HepG2 (cell line): ENCODE measurements at regions not wholly inside any gene's neighbourhood (a gene's known extent, or its start where the extent isn't known, plus 50 kb on each side); places are given as distances from the start of the nearest gene placed in this dataset.

Experiments
- ATAC-seq: fragments of 200-7000 bp; cut with Tn5 transposase; 3 replicates; pipeline ENCODE4 v1.9.1; 2020; ENCODE audit warnings: mild to moderate bottlenecking, moderate library complexity
- BruUV-seq: library from RNA; stranded (reverse); fragments of 400-500 nt; replicated peaks from 2 replicates; lab custom pipeline; 2021; lab: Mats Ljungman, UMichigan
- CTCF ChIA-PET: fragments of 300-600 bp; formaldehyde crosslinking; extraction: SDS; loops from one replicate; lab custom pipeline; 2021; ENCODE audit warnings: low total read pairs, inconsistent platforms, low intra/inter-chr PET ratio; lab: Yijun Ruan, JAX
- POLR2A ChIA-PET: fragments of 350-600 bp; sonication (Branson Sonifier 250); formaldehyde crosslinking; loops from one replicate; lab custom pipeline; 2020; ENCODE audit warnings: antibody characterized with exemption, inconsistent platforms; lab: Yijun Ruan, JAX
- DNase-seq: peaks from one replicate; pipeline ENCODE4 v3.0.0-alpha.2; 2015; ENCODE audit warnings: low spot score
- FAIRE-seq: peaks from 3 replicates; lab custom pipeline; 2011; peaks lifted over from hg19 to GRCh38; lab: Jason Lieb, UNC
- H2AFZ ChIP-seq: one replicate; pipeline ENCODE4 v1.6.1; 2011; ENCODE audit warnings: low read length, inconsistent platforms
- H3K27ac ChIP-seq: fragments of 300-600 bp; 3 replicates; pipeline ENCODE4 v1.8.0; 2011; ENCODE audit warnings: mixed run types, mild to moderate bottlenecking, mixed read lengths, low read length, inconsistent platforms; ENCODE audit not compliant: insufficient read depth; ENCODE audit errors: extremely low read length
- H3K27me3 ChIP-seq, 2 experiments: fragments of 200-600 bp in 1 of 2; 2 replicates in 1 of 2; 3 replicates in 1 of 2; pipeline versions ENCODE4 v1.6.0 to v1.8.0; 2011; ENCODE audit warnings: low read length in 2 of 2, mild to moderate bottlenecking in 2 of 2, moderate library complexity in 2 of 2, inconsistent platforms in 1 of 2; ENCODE audit not compliant: insufficient read depth in 2 of 2, control insufficient read depth in 1 of 2
- H3K36me3 ChIP-seq, 2 experiments: fragments of 200-600 bp in 1 of 2; replicated peaks in 1 of 2; 2 replicates in 1 of 2; 3 replicates in 1 of 2; pipeline versions ENCODE4 v1.5.1 to v1.8.0; 2011; ENCODE audit warnings: low read length in 2 of 2, inconsistent platforms in 1 of 2; ENCODE audit not compliant: insufficient read depth in 2 of 2, control insufficient read depth in 1 of 2
- H3K4me1 ChIP-seq: 2 replicates; pipeline ENCODE4 v1.5.1; 2012; ENCODE audit warnings: low read length, inconsistent platforms; ENCODE audit not compliant: insufficient read depth
- H3K4me2 ChIP-seq: 2 replicates; pipeline ENCODE4 v1.6.0; 2011; ENCODE audit warnings: low read depth, low read length, inconsistent platforms
- H3K4me3 ChIP-seq, 3 experiments: fragments of 200-600 bp in 1 of 3; sonication (generic), shearing (Covaris generic) in 1 of 3; replicated peaks in 1 of 3; 2 replicates each; pipeline ENCODE4 v1.5.1; 2011 to 2016; ENCODE audit warnings: low read length in 3 of 3, inconsistent platforms in 2 of 3, low read depth in 2 of 3, mild to moderate bottlenecking in 2 of 3, control low read depth in 1 of 3, mixed read lengths in 1 of 3; ENCODE audit not compliant: insufficient read depth in 1 of 3
- H3K79me2 ChIP-seq: one replicate; pipeline ENCODE4 v1.6.1; 2011; ENCODE audit warnings: low read length, inconsistent platforms; ENCODE audit not compliant: insufficient read depth
- H3K9ac ChIP-seq: 2 replicates; pipeline ENCODE4 v1.6.0; 2011; ENCODE audit warnings: mild to moderate bottlenecking, low read depth, low read length, inconsistent platforms; ENCODE audit not compliant: insufficient read depth
- H3K9me3 ChIP-seq: 2 replicates; pipeline ENCODE4 v1.5.1; 2012; ENCODE audit warnings: mild to moderate bottlenecking, low read length
- H4K20me1 ChIP-seq: 2 replicates; pipeline ENCODE4 v1.6.0; 2011; ENCODE audit warnings: inconsistent platforms, mild to moderate bottlenecking, low read length, moderate library complexity; ENCODE audit not compliant: insufficient read depth
- GPBP1L1 ChIP-seq: sonication (generic); formaldehyde crosslinking; IDR thresholded peaks from 2 replicates; pipeline ENCODE4 v1.5.0; 2020; ENCODE audit warnings: mild to moderate bottlenecking, missing genetic modification reagents
- GZF1 ChIP-seq: sonication (generic); formaldehyde crosslinking; IDR thresholded peaks from 2 replicates; pipeline ENCODE4 v1.5.1; 2020; ENCODE audit warnings: mild to moderate bottlenecking, missing genetic modification reagents
- KLF6 ChIP-seq: IDR thresholded peaks from 2 replicates; pipeline ENCODE4 v1.8.0; 2016; ENCODE audit warnings: missing biosample characterization, missing genetic modification reagents
- PHB2 ChIP-seq: fragments of 450-650 bp; IDR thresholded peaks from 2 replicates; pipeline ENCODE4 v1.6.1; 2018; ENCODE audit not compliant: partially characterized antibody
- RBAK ChIP-seq: sonication (generic); formaldehyde crosslinking; IDR thresholded peaks from 2 replicates; pipeline ENCODE4 v1.5.1; 2020; ENCODE audit warnings: mild to moderate bottlenecking, missing genetic modification reagents
- REL ChIP-seq: sonication (generic); formaldehyde crosslinking; conservative IDR thresholded peaks from 2 replicates; pipeline ENCODE4 v1.8.0; 2022; ENCODE audit warnings: mild to moderate bottlenecking, missing genetic modification reagents, moderate library complexity
- SIN3A ChIP-seq: IDR thresholded peaks from 2 replicates; pipeline ENCODE4 v1.6.1; 2011; ENCODE audit warnings: low read depth, mild to moderate bottlenecking, control low read depth, low read length, borderline replicate concordance
- TSC22D2 ChIP-seq: sonication (generic); formaldehyde crosslinking; IDR thresholded peaks from 2 replicates; pipeline ENCODE4 v1.5.1; 2020; ENCODE audit warnings: missing genetic modification reagents, mild to moderate bottlenecking, borderline replicate concordance
- ZNF441 ChIP-seq: sonication (generic); formaldehyde crosslinking; IDR thresholded peaks from 2 replicates; pipeline ENCODE4 v1.7.0; 2021; ENCODE audit warnings: missing genetic modification reagents, borderline replicate concordance
- ZNF558 ChIP-seq: sonication (generic); formaldehyde crosslinking; IDR thresholded peaks from 2 replicates; pipeline ENCODE4 v1.9.0; 2022; ENCODE audit warnings: mild to moderate bottlenecking, missing genetic modification reagents, borderline replicate concordance
- ZNF639 ChIP-seq: conservative IDR thresholded peaks from 2 replicates; pipeline ENCODE4 v1.6.1; 2018; ENCODE audit warnings: missing genetic modification reagents
- ZNF777 ChIP-seq: sonication (generic); formaldehyde crosslinking; IDR thresholded peaks from 2 replicates; pipeline ENCODE4 v1.4.0; 2020; ENCODE audit warnings: missing genetic modification reagents
- ZNF879 ChIP-seq: sonication (generic); formaldehyde crosslinking; IDR thresholded peaks from 2 replicates; pipeline ENCODE4 v1.8.1; 2023; ENCODE audit warnings: missing genetic modification reagents
- WGBS: methylation state at CpG from one replicate; pipeline ENCODE4 v1.1.6; 2017; ENCODE audit warnings: low lambda C conversion rate; 5-methylcytosine and 5-hydroxymethylcytosine counted together
- in situ Hi-C: cut with HindIII; loops from 2 replicates; pipeline ENCODE4 v1.10.0; 2017; ENCODE audit warnings: low pct_unique_long_range_greater_than_20kb; ENCODE audit not compliant: extremely low pct_ligation_motif_present
- intact Hi-C: fragments of 100-400 bp; cut with micrococcal nuclease; formaldehyde crosslinking; loops from one replicate; pipeline ENCODE4 v1.10.0; 2022; ENCODE audit not compliant: unreplicated experiment

- no TSS peak for BruUV-seq
- Histone ChIP-seq H3K27ac (no peak overlapping the region), H3K27me3 (no peaks in the 10 kb centered on the region; a peak in 1 of 5 replicates), H3K9ac (no peak overlapping the region)
- no peak for FAIRE-seq
- WGBS, result 39% methylated on average over 3 of the region's 3 CpGs
- TF ChIP-seq KLF6 (CRISPR knock-in tag) (no peak), ZNF558 (CRISPR knock-in tag) (no peak), SIN3A (no peak), ZNF777 (CRISPR knock-in tag) (no peak), PHB2 (no peak), REL (no peak), GPBP1L1 (CRISPR knock-in tag) (no peak), ZNF879 (no peak), ZNF441 (CRISPR knock-in tag) (no peak)
- TF ChIP-seq, all 625 proteins: peak for 0
- no peaks in the 10 kb centered on the region for H3K36me3 ChIP-seq
- H4K20me1 ChIP-seq, result no peaks in the 10 kb centered on the region
- no peak overlapping the region for H3K4me3 ChIP-seq
- no peaks in the 10 kb centered on the region for H3K4me1 ChIP-seq
- H3K4me2 ChIP-seq, result no peak overlapping the region
- no peaks in the 10 kb centered on the region for H3K9me3 ChIP-seq
- DNase-seq, result no peak
- no peak for ATAC-seq
- no peak overlapping the region for H2AFZ ChIP-seq
- ChIA-PET CTCF (no interaction called here), POLR2A (no interaction called here)
- no peaks in the 10 kb centered on the region for H3K79me2 ChIP-seq
- in situ Hi-C loops (no loop called here), intact Hi-C loops (no loop called here)
These were observed 772.6 kb upstream of the FAM98A start for GRCh38 chr2:34371711-34372110.

- Histone ChIP-seq H3K9me3 (no peaks in the 10 kb centered on the region), H3K4me2 (no peak overlapping the region), H3K4me3 (no peak overlapping the region), H3K79me2 (no peaks in the 10 kb centered on the region), H3K27me3 (no peaks in the 10 kb centered on the region; a peak in 2 of 5 replicates), H3K4me1 (no peaks in the 10 kb centered on the region), H4K20me1 (no peaks in the 10 kb centered on the region), H2AFZ (no peak overlapping the region), H3K27ac (no peak overlapping the region), H3K36me3 (no peaks in the 10 kb centered on the region), H3K9ac (no peak overlapping the region)
- TF ChIP-seq GZF1 (CRISPR knock-in tag), result no peak
- no peak for TF ChIP-seq RBAK (CRISPR knock-in tag)
- TF ChIP-seq ZNF639 (CRISPR knock-in tag), result no peak
- no peak for TF ChIP-seq TSC22D2 (CRISPR knock-in tag)
- CTCF ChIA-PET, result no interaction called here
- POLR2A ChIA-PET, result no interaction called here
- in situ Hi-C loops, result no loop called here
- DNase-seq (no peak), FAIRE-seq (no peak), ATAC-seq (no peak)
- intact Hi-C loops, result no loop called here
- no TSS peak for BruUV-seq
- WGBS, result 0% methylated on average over 1 of the region's 1 CpG
These were observed 769.2 kb upstream of the FAM98A start for GRCh38 chr2:34368304-34368703.
